ENCODE measurements at regions not wholly inside any gene's neighbourhood (a gene's known extent, or its start where the extent isn't known, plus 50 kb on each side); places are given as distances from the start of the nearest gene placed in this dataset.

DNA sequence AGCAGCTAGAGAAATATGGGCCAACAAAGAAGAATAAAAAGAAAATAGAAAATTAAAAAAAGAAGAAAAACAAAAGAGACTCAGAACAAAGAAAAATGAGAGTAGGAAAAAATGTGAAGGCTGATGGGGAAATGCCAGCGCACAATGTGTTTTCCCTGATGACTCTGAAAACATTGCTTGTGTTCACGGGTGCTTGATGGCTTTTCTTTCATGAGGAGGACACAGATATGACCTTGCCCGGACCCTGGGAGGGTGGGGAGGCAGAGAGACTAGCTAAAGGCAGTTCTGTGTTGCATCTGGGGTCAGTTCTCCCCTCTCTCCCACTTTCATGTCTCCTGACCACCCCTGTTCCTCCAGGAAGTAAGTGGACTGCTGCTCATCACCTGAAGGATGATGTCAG lies 125.9 kb downstream of the MOBP start:
- no peaks in the 10 kb centered on the region for H3K36me3 ChIP-seq (ENCODE audit: low read depth)

DNA sequence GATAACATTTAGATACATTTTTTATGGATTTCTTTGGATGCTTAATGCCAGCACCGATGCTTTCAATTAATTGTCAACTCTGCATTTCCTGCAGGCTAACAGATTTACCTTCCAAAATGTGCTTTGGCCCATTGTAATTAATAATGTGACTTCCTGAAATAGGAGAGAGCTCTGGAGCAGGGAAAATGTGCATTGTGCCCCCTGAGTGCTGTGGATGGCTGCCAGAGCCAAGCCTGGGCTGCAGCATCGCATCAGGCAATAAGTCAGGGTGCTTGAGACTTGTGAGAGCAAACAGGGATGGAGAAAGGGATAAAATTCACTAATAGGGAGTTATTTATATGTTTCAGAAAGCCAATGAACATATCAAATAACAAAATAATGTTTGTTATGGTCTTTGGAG lies 133.8 kb downstream of the MOBP start:
- Histone ChIP-seq H3K9me3 (ENCODE audit: low read depth) (no peaks in the 10 kb centered on the region), H3K4me2 (ENCODE audit: unreplicated experiment) (no peak overlapping the region), H3K4me3 (no peak overlapping the region), H3K36me3 (ENCODE audit: low read depth) (no peaks in the 10 kb centered on the region), H3K9me2 (ENCODE audit: insufficient read depth) (no peaks in the 10 kb centered on the region), H3F3A (ENCODE audit: insufficient read depth) (no peaks in the 10 kb centered on the region), H3K4me1 (ENCODE audit: insufficient read depth) (no peaks in the 10 kb centered on the region), H4K20me1 (ENCODE audit: insufficient read depth) (no peaks in the 10 kb centered on the region), H3K27ac (no peak overlapping the region), H3K9ac (no peak overlapping the region), H3K79me2 (ENCODE audit: insufficient read depth) (no peaks in the 10 kb centered on the region), H2AFZ (no peak overlapping the region), H3K27me3 (replicated peaks; ENCODE audit: insufficient read depth) (0 out of 2 replicates have a peak, but pooled peaks cover 3% of the 10 kb centered on the region)
- TF ChIP-seq EZH2 (IDR thresholded peaks at IDR 0.05; ENCODE audit: insufficient read depth, poor library complexity, severe bottlenecking) (no peak), EZH2phosphoT487 (IDR thresholded peaks at IDR 0.05; ENCODE audit: insufficient read depth, low read depth) (no peak)
- DNase-seq, result no peak
- WGBS, 2 experiments (ENCODE audit: low coverage in 1 of 2, low lambda C conversion rate in 2 of 2, missing lambda C conversion rate in 2 of 2), result 13 to 20% methylated on average over 2 of the region's 2 CpGs
- in situ Hi-C loops (cut with MboI), result no loop called here

More for the DNA sequence above, 125.9 kb downstream of the MOBP start:
- Histone ChIP-seq H3K4me3 (no peak overlapping the region), H3K9me2 (ENCODE audit: insufficient read depth) (no peaks in the 10 kb centered on the region), H3K4me1 (ENCODE audit: insufficient read depth) (no peaks in the 10 kb centered on the region), H3K4me2 (ENCODE audit: unreplicated experiment) (no peak overlapping the region), H3K27me3 (replicated peaks; ENCODE audit: insufficient read depth) (no peaks in the 10 kb centered on the region), H3K27ac (no peak overlapping the region), H2AFZ (no peak overlapping the region), H4K20me1 (ENCODE audit: insufficient read depth) (no peaks in the 10 kb centered on the region), H3F3A (ENCODE audit: insufficient read depth) (no peaks in the 10 kb centered on the region), H3K9ac (no peak overlapping the region), H3K9me3 (ENCODE audit: low read depth) (no peaks in the 10 kb centered on the region), H3K79me2 (ENCODE audit: insufficient read depth) (no peaks in the 10 kb centered on the region)
- TF ChIP-seq EZH2phosphoT487 (IDR thresholded peaks at IDR 0.05; ENCODE audit: insufficient read depth, low read depth) (no peak), EZH2 (IDR thresholded peaks at IDR 0.05; ENCODE audit: insufficient read depth, poor library complexity, severe bottlenecking) (no peak)
- in situ Hi-C loops (cut with MboI), result no loop called here
- no peak for DNase-seq
- WGBS, 2 experiments (ENCODE audit: low coverage in 1 of 2, low lambda C conversion rate in 2 of 2, missing lambda C conversion rate in 2 of 2), result 12 to 13% methylated on average over 3 of the region's 3 CpGs

- no peak for TF ChIP-seq EZH2phosphoT487 (IDR thresholded peaks at IDR 0.05; ENCODE audit: insufficient read depth, low read depth)
- no peak for TF ChIP-seq EZH2 (IDR thresholded peaks at IDR 0.05; ENCODE audit: insufficient read depth, poor library complexity, severe bottlenecking)
- Histone ChIP-seq H3K79me2 (ENCODE audit: insufficient read depth) (no peaks in the 10 kb centered on the region), H3K4me3 (no peak overlapping the region), H3K36me3 (ENCODE audit: low read depth) (no peaks in the 10 kb centered on the region), H3K4me1 (ENCODE audit: insufficient read depth) (no peaks in the 10 kb centered on the region), H3K9ac (no peak overlapping the region), H3K4me2 (ENCODE audit: unreplicated experiment) (no peak overlapping the region), H3K9me3 (ENCODE audit: low read depth) (no peaks in the 10 kb centered on the region), H3K27ac (no peak overlapping the region), H2AFZ (no peak overlapping the region), H3K27me3 (replicated peaks; ENCODE audit: insufficient read depth) (peaks cover 10% of the 10 kb centered on the region; the same call in 1 of the 2 replicates), H3K9me2 (ENCODE audit: insufficient read depth) (no peaks in the 10 kb centered on the region), H3F3A (ENCODE audit: insufficient read depth) (no peaks in the 10 kb centered on the region), H4K20me1 (ENCODE audit: insufficient read depth) (no peaks in the 10 kb centered on the region)
- WGBS, 2 experiments (ENCODE audit: low coverage in 1 of 2, low lambda C conversion rate in 2 of 2, missing lambda C conversion rate in 2 of 2), result 33 to 44% methylated on average over 1 of the region's 1 CpG
- no peak for DNase-seq
- in situ Hi-C loops (cut with MboI), result no loop called here
These were observed 138.4 kb downstream of the MOBP start for GRCh38 chr3:39605837-39606236.

DNA sequence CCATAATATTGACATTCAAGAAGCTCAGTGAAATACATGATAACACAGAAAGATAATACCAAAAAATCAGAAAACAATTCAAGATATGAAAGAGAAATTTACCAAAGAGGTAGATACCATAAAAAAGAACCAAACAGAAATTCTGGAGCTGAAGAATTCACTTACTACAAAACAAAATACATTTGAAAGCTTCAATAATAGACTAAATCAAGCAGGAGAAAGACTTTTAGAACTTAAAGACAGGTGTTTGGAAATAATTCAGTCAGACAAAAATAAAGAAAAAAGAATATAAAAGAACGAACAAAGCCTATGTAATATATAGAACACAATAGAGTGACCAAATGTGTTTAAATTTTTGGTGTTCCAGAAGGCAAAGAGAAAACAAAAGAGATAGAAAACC lies 158.7 kb downstream of the MOBP start:
- no peak overlapping the region for H3K4me2 ChIP-seq (ENCODE audit: unreplicated experiment)
- H3K36me3 ChIP-seq (ENCODE audit: low read depth), result no peaks in the 10 kb centered on the region
- no peaks in the 10 kb centered on the region for H3K4me1 ChIP-seq (ENCODE audit: insufficient read depth)
- in situ Hi-C loops (cut with MboI), result no loop called here
- no peaks in the 10 kb centered on the region for H3F3A ChIP-seq (ENCODE audit: insufficient read depth)
- H3K4me3 ChIP-seq, result no peak overlapping the region
- H3K9me3 ChIP-seq (ENCODE audit: low read depth), result no peaks in the 10 kb centered on the region
- H2AFZ ChIP-seq, result no peak overlapping the region
- H3K9ac ChIP-seq, result no peak overlapping the region
- WGBS, 2 experiments (ENCODE audit: low coverage in 1 of 2, low lambda C conversion rate in 2 of 2, missing lambda C conversion rate in 2 of 2), result 31 to 59% methylated on average over 1 of the region's 1 CpG
- no peaks in the 10 kb centered on the region for H3K9me2 ChIP-seq (ENCODE audit: insufficient read depth)
- H3K27me3 ChIP-seq (replicated peaks; ENCODE audit: insufficient read depth), result no peaks in the 10 kb centered on the region
- no peak for DNase-seq
- H3K79me2 ChIP-seq (ENCODE audit: insufficient read depth), result no peaks in the 10 kb centered on the region
- no peaks in the 10 kb centered on the region for H4K20me1 ChIP-seq (ENCODE audit: insufficient read depth)
- no peak overlapping the region for H3K27ac ChIP-seq
- TF ChIP-seq EZH2phosphoT487 (IDR thresholded peaks at IDR 0.05; ENCODE audit: insufficient read depth, low read depth) (no peak), EZH2 (IDR thresholded peaks at IDR 0.05; ENCODE audit: insufficient read depth, poor library complexity, severe bottlenecking) (no peak)

DNA sequence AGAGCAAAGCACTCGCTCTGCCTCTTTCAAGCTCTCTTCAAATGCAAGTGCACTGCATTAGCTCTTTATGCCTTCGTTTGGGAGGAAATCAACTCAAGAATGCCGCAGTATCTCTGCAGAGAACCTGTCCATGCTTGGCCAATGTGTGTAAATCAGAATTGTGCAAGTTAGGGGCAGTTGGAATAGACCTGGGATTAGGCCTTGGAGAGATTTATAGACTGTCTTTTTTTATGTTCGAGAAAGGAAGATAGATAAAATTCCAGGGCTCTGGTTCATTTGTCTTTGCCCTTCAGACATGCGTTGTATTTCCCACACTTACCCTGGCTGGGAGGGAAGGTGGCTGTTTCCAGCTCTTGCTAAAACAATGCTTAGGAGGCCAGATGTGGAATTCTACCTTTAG lies 163.7 kb downstream of the MOBP start:
- Histone ChIP-seq H3K36me3 (ENCODE audit: low read depth) (no peaks in the 10 kb centered on the region), H3K27ac (no peak overlapping the region), H3K4me3 (no peak overlapping the region), H3K4me1 (ENCODE audit: insufficient read depth) (no peaks in the 10 kb centered on the region), H3K79me2 (ENCODE audit: insufficient read depth) (no peaks in the 10 kb centered on the region), H3K27me3 (replicated peaks; ENCODE audit: insufficient read depth) (no peaks in the 10 kb centered on the region), H4K20me1 (ENCODE audit: insufficient read depth) (no peaks in the 10 kb centered on the region), H3K9me3 (ENCODE audit: low read depth) (no peaks in the 10 kb centered on the region), H3F3A (ENCODE audit: insufficient read depth) (no peaks in the 10 kb centered on the region), H2AFZ (no peak overlapping the region), H3K9me2 (ENCODE audit: insufficient read depth) (no peaks in the 10 kb centered on the region), H3K9ac (no peak overlapping the region), H3K4me2 (ENCODE audit: unreplicated experiment) (no peak overlapping the region)
- no peak for DNase-seq
- TF ChIP-seq EZH2phosphoT487 (IDR thresholded peaks at IDR 0.05; ENCODE audit: insufficient read depth, low read depth) (no peak), EZH2 (IDR thresholded peaks at IDR 0.05; ENCODE audit: insufficient read depth, poor library complexity, severe bottlenecking) (no peak)
- in situ Hi-C loops (cut with MboI), result no loop called here
- 20% methylated on average over 5 of the region's 5 CpGs for WGBS, 2 experiments (ENCODE audit: low coverage in 1 of 2, low lambda C conversion rate in 2 of 2, missing lambda C conversion rate in 2 of 2)
